ENCODE measurements at regions not wholly inside any gene's neighbourhood (a gene's known extent, or its start where the extent isn't known, plus 50 kb on each side); places are given as distances from the start of the nearest gene placed in this dataset.
"Not testable (repeated sequence)": the region's sequence is repeated elsewhere in the genome, so short reads cannot be mapped to it uniquely, and the experiment has no call there.

DNA sequence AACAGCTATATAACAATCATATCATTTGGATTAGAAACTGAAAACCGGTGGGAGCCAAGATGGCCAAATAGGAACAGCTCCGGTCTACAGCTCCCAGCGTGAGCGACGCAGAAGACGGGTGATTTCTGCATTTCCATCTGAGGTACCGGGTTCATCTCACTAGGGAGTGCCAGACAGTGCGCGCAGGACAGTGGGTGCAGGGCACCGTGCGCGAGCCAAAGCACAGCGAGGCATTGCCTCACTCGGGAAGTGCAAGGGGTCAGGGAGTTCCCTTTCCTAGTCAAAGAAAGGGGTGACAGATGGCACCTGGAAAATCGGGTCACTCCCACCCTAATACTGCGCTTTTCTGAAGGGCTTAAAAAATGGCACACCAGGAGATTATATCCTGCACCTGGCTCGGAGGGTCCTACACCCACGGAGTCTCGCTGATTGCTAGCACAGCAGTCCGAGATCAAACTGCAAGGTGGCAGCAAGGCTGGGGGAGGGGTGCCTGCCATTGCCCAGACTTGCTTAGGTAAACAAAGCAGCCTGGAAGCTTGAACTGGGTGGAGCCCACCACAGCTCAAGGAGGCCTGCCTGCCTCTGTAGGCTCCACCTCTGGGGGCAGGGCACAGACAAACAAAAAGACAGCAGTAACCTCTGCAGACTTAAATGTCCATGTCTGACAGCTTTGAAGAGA, 1041.5 kb downstream of the SLC6A15 start:
- TF ChIP-seq OSR1, ISL1 (CRISPR knock-in tag; IDR thresholded peaks at IDR 0.05): not testable (repeated sequence)

Measured in SK-N-SH treated with all-trans-retinoic acid at 6 μM for 48 hours (cell line).